HEK293T (cell line): ENCODE measurements at regions not wholly inside any gene's neighbourhood (a gene's known extent, or its start where the extent isn't known, plus 50 kb on each side); places are given as distances from the start of the nearest gene placed in this dataset.

Experiments used
- CTBP1 ChIP-seq: fragments of 450-650 bp; IDR thresholded peaks from 2 replicates; pipeline ENCODE4 v1.6.1; 2016; ENCODE audit warnings: borderline replicate concordance
- FOXA1 ChIP-seq: fragments of 450-650 bp; IDR thresholded peaks from 2 replicates; pipeline ENCODE4 v1.6.1; 2016; ENCODE audit warnings: mild to moderate bottlenecking
- FOXK2 ChIP-seq: fragments of 450-650 bp; IDR thresholded peaks from 2 replicates; pipeline ENCODE4 v1.6.1; 2016; ENCODE audit warnings: mild to moderate bottlenecking
- FOXM1 ChIP-seq: fragments of 450-650 bp; IDR thresholded peaks from 2 replicates; pipeline ENCODE4 v1.6.1; 2017; ENCODE audit warnings: mild to moderate bottlenecking, borderline replicate concordance
- HDGF ChIP-seq: fragments of 450-650 bp; IDR thresholded peaks from 2 replicates; pipeline ENCODE4 v1.6.1; 2017; ENCODE audit warnings: antibody characterized with exemption, borderline replicate concordance
- L3MBTL2 ChIP-seq: fragments of 450-650 bp; conservative IDR thresholded peaks from 2 replicates; pipeline ENCODE4 v1.6.1; 2016; ENCODE audit warnings: mild to moderate bottlenecking
- SP1 ChIP-seq: fragments of 450-650 bp; IDR thresholded peaks from 2 replicates; pipeline ENCODE4 v1.6.1; 2017
- SUZ12 ChIP-seq: fragments of 450-650 bp; IDR thresholded peaks from 2 replicates; pipeline ENCODE4 v1.6.1; 2016; ENCODE audit warnings: mild to moderate bottlenecking
- TARDBP ChIP-seq: fragments of 450-650 bp; IDR thresholded peaks from 2 replicates; pipeline ENCODE4 v1.6.1; 2016

GRCh38 chr10:94213001-94213530, 149.7 kb downstream of the NOC3L start:
- no peak for TF ChIP-seq FOXK2
- TF ChIP-seq SUZ12: no peak
- TF ChIP-seq TARDBP: no peak
- no peak for TF ChIP-seq FOXM1
- no peak for TF ChIP-seq HDGF
- no peak for TF ChIP-seq FOXA1
- TF ChIP-seq L3MBTL2: no peak
- no peak for TF ChIP-seq SP1
- no peak for TF ChIP-seq CTBP1
